WTC11 (cell line): ENCODE measurements at regions not wholly inside any gene's neighbourhood (a gene's known extent, or its start where the extent isn't known, plus 50 kb on each side); places are given as distances from the start of the nearest gene placed in this dataset.

ENCODE experiments used
- ATAC-seq: fragments of 200-7000 bp; cut with Tn5 transposase; 2 replicates; pipeline ENCODE4 v1.10.0; 2021; ENCODE audit warnings: mild to moderate bottlenecking, moderate library complexity
- CTCF ChIA-PET: fragments of 300-600 bp; sonication (Branson Sonifier 250); formaldehyde crosslinking; loops from one replicate; lab custom pipeline; 2021; ENCODE audit warnings: antibody characterized with exemption; lab: Charles Lee
- POLR2A ChIA-PET: fragments of 350-600 bp; sonication (Branson Sonifier 250); formaldehyde crosslinking; loops from one replicate; lab custom pipeline; 2021; ENCODE audit warnings: antibody characterized with exemption; lab: Charles Lee
- DNase-seq: peaks from one replicate; pipeline ENCODE4 v3.0.0; 2021; ENCODE audit warnings: low spot score
- H3K27ac Mint-ChIP-seq: 2 replicates; pipeline ENCODE4 v1.8.0; 2021; ENCODE audit warnings: mixed read lengths
- H3K27me3 Mint-ChIP-seq: 2 replicates; pipeline ENCODE4 v1.8.0; 2021; ENCODE audit warnings: low read depth, mild to moderate bottlenecking, moderate library complexity, mixed read lengths
- H3K36me3 Mint-ChIP-seq: 2 replicates; pipeline ENCODE4 v1.8.0; 2021; ENCODE audit warnings: mixed read lengths
- H3K4me1 Mint-ChIP-seq: 2 replicates; pipeline ENCODE4 v1.8.0; 2022; ENCODE audit warnings: mixed read lengths
- H3K4me3 Mint-ChIP-seq: 2 replicates; pipeline ENCODE4 v1.8.0; 2021; ENCODE audit warnings: mild to moderate bottlenecking, moderate library complexity, mixed read lengths
- H3K9me3 Mint-ChIP-seq: 2 replicates; pipeline ENCODE4 v1.8.0; 2021; ENCODE audit warnings: mixed read lengths
- CBFB ChIP-seq: sonication (generic); formaldehyde crosslinking; IDR thresholded peaks from 2 replicates; pipeline ENCODE4 v1.8.1; 2022; ENCODE audit warnings: mild to moderate bottlenecking, low read depth, missing genetic modification reagents
- EMX1 ChIP-seq: fragments of 250-450 bp; sonication (Bioruptor Pico); IDR thresholded peaks from 2 replicates; pipeline ENCODE4 v1.8.0; 2021; ENCODE audit warnings: mild to moderate bottlenecking
- ETV6 ChIP-seq: sonication (generic); formaldehyde crosslinking; IDR thresholded peaks from 2 replicates; pipeline ENCODE4 v1.8.1; 2022; ENCODE audit warnings: mild to moderate bottlenecking, missing genetic modification reagents
- MXD4 ChIP-seq: fragments of 250-450 bp; sonication (Bioruptor Pico); IDR thresholded peaks from 2 replicates; pipeline ENCODE4 v1.8.0; 2021; ENCODE audit warnings: mild to moderate bottlenecking, moderate library complexity, borderline replicate concordance
- NFATC4 ChIP-seq: fragments of 250-450 bp; sonication (Bioruptor Pico); IDR thresholded peaks from 2 replicates; pipeline ENCODE4 v1.9.0; 2021; ENCODE audit warnings: mild to moderate bottlenecking
- NFYB ChIP-seq: sonication (generic); formaldehyde crosslinking; conservative IDR thresholded peaks from 2 replicates; pipeline ENCODE4 v1.8.0; 2022; ENCODE audit warnings: low read depth, missing genetic modification reagents
- NR2C2 ChIP-seq: sonication (generic); formaldehyde crosslinking; IDR thresholded peaks from 2 replicates; pipeline ENCODE4 v1.8.0; 2022; ENCODE audit warnings: mild to moderate bottlenecking, missing genetic modification reagents
- NR3C1 ChIP-seq: sonication (generic); formaldehyde crosslinking; conservative IDR thresholded peaks from 2 replicates; pipeline ENCODE4 v1.8.1; 2023; ENCODE audit warnings: low read depth, mild to moderate bottlenecking, missing genetic modification reagents
- TEAD1 ChIP-seq: sonication (generic); formaldehyde crosslinking; IDR thresholded peaks from 2 replicates; pipeline ENCODE4 v1.8.0; 2022; ENCODE audit warnings: mild to moderate bottlenecking, missing genetic modification reagents
- ZNF121 ChIP-seq: sonication (generic); formaldehyde crosslinking; IDR thresholded peaks from 2 replicates; pipeline ENCODE4 v1.8.0; 2023; ENCODE audit warnings: missing genetic modification reagents
- ZNF317 ChIP-seq: sonication (generic); formaldehyde crosslinking; IDR thresholded peaks from 2 replicates; pipeline ENCODE4 v1.8.1; 2023; ENCODE audit warnings: low read depth, mild to moderate bottlenecking, moderate library complexity, missing genetic modification reagents, borderline replicate concordance
- TF ChIP-seq, protein P1 (sequence below): sonication (generic); formaldehyde crosslinking; IDR thresholded peaks from 2 replicates; pipeline ENCODE4 v1.8.0; 2023; ENCODE audit warnings: missing genetic modification reagents
- TF ChIP-seq, protein P2 (sequence below): sonication (generic); formaldehyde crosslinking; IDR thresholded peaks from 2 replicates; pipeline ENCODE4 v1.8.1; 2023; ENCODE audit warnings: mild to moderate bottlenecking, missing genetic modification reagents, borderline replicate concordance
- TF ChIP-seq, protein P3 (sequence below): sonication (generic); formaldehyde crosslinking; IDR thresholded peaks from 2 replicates; pipeline ENCODE4 v1.8.0; 2022; ENCODE audit warnings: mild to moderate bottlenecking, missing genetic modification reagents
- TF ChIP-seq, protein P4 (sequence below): sonication (generic); formaldehyde crosslinking; IDR thresholded peaks from 2 replicates; pipeline ENCODE4 v1.8.1; 2023; ENCODE audit warnings: mild to moderate bottlenecking, moderate library complexity, missing genetic modification reagents
- TF ChIP-seq, protein P5 (sequence below): fragments of 250-450 bp; sonication (Bioruptor Pico); conservative IDR thresholded peaks from 2 replicates; pipeline ENCODE4 v1.9.0; 2021; ENCODE audit warnings: mild to moderate bottlenecking
- TF ChIP-seq, protein P6 (sequence below): sonication (generic); formaldehyde crosslinking; IDR thresholded peaks from 2 replicates; pipeline ENCODE4 v1.8.0; 2023; ENCODE audit warnings: mild to moderate bottlenecking, missing genetic modification reagents
- TF ChIP-seq, protein P7 (sequence below): sonication (generic); formaldehyde crosslinking; IDR thresholded peaks from 2 replicates; pipeline ENCODE4 v1.8.1; 2023; ENCODE audit warnings: mild to moderate bottlenecking, missing genetic modification reagents, moderate library complexity

DNA sequence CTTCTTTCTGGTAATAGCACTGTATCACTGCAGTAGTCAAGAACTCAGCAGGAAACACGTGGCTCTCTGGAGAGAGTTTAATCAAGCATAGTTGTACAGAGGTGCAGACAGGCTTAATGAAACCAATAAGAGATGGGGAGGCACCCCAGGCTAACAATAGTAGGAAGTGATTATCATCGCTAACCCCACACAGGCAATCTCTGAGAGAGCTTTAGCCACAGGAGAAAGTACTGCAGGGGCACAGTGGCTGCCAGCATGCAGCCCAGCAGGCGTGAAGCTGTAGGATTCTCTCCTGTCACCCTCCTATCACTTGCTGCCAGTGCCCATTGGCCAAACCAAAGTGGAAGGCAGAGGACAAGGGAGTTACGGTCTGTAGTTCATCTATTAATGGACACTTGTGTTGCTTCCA, 450.0 kb upstream of the RASGEF1B start:
- ATAC-seq (no peak), DNase-seq (no peak)
- POLR2A ChIA-PET: no interaction called here
- no peaks in the 10 kb centered on the region for H3K27me3 Mint-ChIP-seq
- H3K4me3 Mint-ChIP-seq: no peak overlapping the region
- H3K4me1 Mint-ChIP-seq: no peaks in the 10 kb centered on the region
- TF ChIP-seq CBFB: no peak
- TF ChIP-seq NR3C1: no peak
- TF ChIP-seq, protein P1, sequence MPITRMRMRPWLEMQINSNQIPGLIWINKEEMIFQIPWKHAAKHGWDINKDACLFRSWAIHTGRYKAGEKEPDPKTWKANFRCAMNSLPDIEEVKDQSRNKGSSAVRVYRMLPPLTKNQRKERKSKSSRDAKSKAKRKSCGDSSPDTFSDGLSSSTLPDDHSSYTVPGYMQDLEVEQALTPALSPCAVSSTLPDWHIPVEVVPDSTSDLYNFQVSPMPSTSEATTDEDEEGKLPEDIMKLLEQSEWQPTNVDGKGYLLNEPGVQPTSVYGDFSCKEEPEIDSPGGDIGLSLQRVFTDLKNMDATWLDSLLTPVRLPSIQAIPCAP (CRISPR knock-in tag): no peak
- no peak for TF ChIP-seq ETV6
- no peak for TF ChIP-seq TEAD1 (CRISPR knock-in tag)
- TF ChIP-seq, protein P2, sequence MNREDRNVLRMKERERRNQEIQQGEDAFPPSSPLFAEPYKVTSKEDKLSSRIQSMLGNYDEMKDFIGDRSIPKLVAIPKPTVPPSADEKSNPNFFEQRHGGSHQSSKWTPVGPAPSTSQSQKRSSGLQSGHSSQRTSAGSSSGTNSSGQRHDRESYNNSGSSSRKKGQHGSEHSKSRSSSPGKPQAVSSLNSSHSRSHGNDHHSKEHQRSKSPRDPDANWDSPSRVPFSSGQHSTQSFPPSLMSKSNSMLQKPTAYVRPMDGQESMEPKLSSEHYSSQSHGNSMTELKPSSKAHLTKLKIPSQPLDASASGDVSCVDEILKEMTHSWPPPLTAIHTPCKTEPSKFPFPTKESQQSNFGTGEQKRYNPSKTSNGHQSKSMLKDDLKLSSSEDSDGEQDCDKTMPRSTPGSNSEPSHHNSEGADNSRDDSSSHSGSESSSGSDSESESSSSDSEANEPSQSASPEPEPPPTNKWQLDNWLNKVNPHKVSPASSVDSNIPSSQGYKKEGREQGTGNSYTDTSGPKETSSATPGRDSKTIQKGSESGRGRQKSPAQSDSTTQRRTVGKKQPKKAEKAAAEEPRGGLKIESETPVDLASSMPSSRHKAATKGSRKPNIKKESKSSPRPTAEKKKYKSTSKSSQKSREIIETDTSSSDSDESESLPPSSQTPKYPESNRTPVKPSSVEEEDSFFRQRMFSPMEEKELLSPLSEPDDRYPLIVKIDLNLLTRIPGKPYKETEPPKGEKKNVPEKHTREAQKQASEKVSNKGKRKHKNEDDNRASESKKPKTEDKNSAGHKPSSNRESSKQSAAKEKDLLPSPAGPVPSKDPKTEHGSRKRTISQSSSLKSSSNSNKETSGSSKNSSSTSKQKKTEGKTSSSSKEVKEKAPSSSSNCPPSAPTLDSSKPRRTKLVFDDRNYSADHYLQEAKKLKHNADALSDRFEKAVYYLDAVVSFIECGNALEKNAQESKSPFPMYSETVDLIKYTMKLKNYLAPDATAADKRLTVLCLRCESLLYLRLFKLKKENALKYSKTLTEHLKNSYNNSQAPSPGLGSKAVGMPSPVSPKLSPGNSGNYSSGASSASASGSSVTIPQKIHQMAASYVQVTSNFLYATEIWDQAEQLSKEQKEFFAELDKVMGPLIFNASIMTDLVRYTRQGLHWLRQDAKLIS (CRISPR knock-in tag): no peak
- no peak for TF ChIP-seq MXD4 (CRISPR knock-in tag)
- no peak for TF ChIP-seq NFYB (CRISPR knock-in tag)
- TF ChIP-seq, protein P3, sequence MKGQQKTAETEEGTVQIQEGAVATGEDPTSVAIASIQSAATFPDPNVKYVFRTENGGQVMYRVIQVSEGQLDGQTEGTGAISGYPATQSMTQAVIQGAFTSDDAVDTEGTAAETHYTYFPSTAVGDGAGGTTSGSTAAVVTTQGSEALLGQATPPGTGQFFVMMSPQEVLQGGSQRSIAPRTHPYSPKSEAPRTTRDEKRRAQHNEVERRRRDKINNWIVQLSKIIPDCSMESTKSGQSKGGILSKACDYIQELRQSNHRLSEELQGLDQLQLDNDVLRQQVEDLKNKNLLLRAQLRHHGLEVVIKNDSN (CRISPR knock-in tag): no peak
- TF ChIP-seq, protein P4, sequence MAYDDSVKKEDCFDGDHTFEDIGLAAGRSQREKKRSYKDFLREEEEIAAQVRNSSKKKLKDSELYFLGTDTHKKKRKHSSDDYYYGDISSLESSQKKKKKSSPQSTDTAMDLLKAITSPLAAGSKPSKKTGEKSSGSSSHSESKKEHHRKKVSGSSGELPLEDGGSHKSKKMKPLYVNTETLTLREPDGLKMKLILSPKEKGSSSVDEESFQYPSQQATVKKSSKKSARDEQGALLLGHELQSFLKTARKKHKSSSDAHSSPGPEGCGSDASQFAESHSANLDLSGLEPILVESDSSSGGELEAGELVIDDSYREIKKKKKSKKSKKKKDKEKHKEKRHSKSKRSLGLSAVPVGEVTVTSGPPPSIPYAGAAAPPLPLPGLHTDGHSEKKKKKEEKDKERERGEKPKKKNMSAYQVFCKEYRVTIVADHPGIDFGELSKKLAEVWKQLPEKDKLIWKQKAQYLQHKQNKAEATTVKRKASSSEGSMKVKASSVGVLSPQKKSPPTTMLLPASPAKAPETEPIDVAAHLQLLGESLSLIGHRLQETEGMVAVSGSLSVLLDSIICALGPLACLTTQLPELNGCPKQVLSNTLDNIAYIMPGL (CRISPR knock-in tag): no peak
- H3K27ac Mint-ChIP-seq: no peak overlapping the region
- CTCF ChIA-PET: interaction anchor here (1.5 kb wide), 1 partner anchor 9 kb away, joined by 8 read pairs; no protein-coding TSS in a partner anchor
- H3K36me3 Mint-ChIP-seq: no peaks in the 10 kb centered on the region
- no peaks in the 10 kb centered on the region for H3K9me3 Mint-ChIP-seq

DNA sequence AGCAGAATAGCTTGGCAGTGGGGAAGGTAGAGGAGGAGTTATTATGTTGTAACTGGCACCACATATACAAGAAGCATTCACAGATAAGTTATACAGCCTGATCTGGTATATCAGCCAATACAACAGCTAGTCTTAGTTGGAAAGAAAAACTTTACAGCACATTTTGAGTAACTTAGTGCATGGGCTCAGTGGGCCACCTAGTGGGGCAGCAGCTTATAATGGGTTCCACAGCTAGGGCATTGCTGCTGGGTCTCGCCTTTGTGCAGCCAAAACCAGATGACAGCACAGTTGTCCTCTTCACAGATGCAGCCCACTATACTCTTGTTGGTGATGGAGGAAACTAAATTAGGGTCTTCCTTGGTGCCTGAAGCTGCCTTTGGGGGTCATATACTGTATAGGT, 448.1 kb upstream of the RASGEF1B start:
- ChIA-PET POLR2A (no interaction called here), CTCF (interaction anchor here (0.6 to 1.8 kb wide), 17 partner anchors 10 to 513 kb away, joined by 3 to 9 read pairs (median 4); partner anchors contain the start of gene RASGEF1B)
- no peak overlapping the region for H3K4me3 Mint-ChIP-seq
- no peaks in the 10 kb centered on the region for H3K9me3 Mint-ChIP-seq
- no peaks in the 10 kb centered on the region for H3K4me1 Mint-ChIP-seq
- no peaks in the 10 kb centered on the region for H3K36me3 Mint-ChIP-seq
- no peak overlapping the region for H3K27ac Mint-ChIP-seq
- ATAC-seq (peak; percentile 34; the same call in 1 of the 2 replicates), DNase-seq (no peak)
- H3K27me3 Mint-ChIP-seq: no peaks in the 10 kb centered on the region
- TF ChIP-seq, protein P5, sequence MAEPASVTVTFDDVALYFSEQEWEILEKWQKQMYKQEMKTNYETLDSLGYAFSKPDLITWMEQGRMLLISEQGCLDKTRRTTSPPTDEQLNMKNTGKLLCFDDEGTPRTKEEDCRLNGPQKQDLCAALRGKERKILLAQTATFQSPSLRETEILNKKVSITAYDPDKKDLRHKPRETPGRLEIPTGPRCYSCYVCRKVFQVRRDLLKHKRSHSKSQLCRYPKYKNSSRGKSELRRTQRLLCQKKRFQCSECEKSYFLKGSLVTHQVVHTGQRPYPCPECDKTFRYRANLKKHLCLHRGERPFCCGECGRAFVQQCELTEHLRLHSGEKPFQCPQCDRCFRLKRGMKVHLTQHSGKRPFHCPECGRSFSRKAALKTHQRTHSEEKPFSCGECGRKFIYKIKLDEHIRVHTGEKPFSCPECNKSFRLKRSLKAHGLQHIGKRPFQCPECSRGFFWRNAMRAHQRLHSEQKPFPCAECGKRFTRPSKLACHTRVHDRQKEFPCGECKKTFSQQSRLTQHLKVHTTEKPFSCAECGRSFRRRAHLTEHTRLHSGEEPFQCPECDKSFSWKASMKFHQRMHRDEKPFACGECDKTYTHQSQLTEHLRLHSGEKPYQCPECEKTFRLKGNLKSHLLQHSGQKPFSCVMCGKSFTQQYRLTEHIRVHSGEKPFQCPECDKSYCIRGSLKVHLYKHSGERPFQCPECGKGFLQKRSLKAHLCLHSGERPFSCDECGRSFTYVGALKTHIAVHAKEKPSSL (CRISPR knock-in tag): no peak
- TF ChIP-seq TEAD1 (CRISPR knock-in tag) (no peak), ZNF121 (CRISPR knock-in tag) (no peak), ZNF317 (no peak), NFATC4 (CRISPR knock-in tag) (no peak), EMX1 (CRISPR knock-in tag) (no peak), NR2C2 (no peak)
- TF ChIP-seq, protein P6, sequence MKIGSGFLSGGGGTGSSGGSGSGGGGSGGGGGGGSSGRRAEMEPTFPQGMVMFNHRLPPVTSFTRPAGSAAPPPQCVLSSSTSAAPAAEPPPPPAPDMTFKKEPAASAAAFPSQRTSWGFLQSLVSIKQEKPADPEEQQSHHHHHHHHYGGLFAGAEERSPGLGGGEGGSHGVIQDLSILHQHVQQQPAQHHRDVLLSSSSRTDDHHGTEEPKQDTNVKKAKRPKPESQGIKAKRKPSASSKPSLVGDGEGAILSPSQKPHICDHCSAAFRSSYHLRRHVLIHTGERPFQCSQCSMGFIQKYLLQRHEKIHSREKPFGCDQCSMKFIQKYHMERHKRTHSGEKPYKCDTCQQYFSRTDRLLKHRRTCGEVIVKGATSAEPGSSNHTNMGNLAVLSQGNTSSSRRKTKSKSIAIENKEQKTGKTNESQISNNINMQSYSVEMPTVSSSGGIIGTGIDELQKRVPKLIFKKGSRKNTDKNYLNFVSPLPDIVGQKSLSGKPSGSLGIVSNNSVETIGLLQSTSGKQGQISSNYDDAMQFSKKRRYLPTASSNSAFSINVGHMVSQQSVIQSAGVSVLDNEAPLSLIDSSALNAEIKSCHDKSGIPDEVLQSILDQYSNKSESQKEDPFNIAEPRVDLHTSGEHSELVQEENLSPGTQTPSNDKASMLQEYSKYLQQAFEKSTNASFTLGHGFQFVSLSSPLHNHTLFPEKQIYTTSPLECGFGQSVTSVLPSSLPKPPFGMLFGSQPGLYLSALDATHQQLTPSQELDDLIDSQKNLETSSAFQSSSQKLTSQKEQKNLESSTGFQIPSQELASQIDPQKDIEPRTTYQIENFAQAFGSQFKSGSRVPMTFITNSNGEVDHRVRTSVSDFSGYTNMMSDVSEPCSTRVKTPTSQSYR: no peak
- TF ChIP-seq, protein P4 (CRISPR knock-in tag): no peak
- TF ChIP-seq, protein P7, sequence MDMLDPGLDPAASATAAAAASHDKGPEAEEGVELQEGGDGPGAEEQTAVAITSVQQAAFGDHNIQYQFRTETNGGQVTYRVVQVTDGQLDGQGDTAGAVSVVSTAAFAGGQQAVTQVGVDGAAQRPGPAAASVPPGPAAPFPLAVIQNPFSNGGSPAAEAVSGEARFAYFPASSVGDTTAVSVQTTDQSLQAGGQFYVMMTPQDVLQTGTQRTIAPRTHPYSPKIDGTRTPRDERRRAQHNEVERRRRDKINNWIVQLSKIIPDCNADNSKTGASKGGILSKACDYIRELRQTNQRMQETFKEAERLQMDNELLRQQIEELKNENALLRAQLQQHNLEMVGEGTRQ (CRISPR knock-in tag): no peak
